Sigmoid colon (tissue), 4 donors: ENCODE measurements at regions not wholly inside any gene's neighbourhood (a gene's known extent, or its start where the extent isn't known, plus 50 kb on each side); places are given as distances from the start of the nearest gene placed in this dataset.

Experiments
- CTCF ChIP-seq, 4 experiments: fragments of 450-650 bp in 3 of 4; fragments of 200-600 bp in 1 of 4; IDR thresholded peaks; one replicate each; pipeline ENCODE4 v1.5.1; 2016 to 2019; ENCODE audit warnings: antibody characterized with exemption in 4 of 4, mild to moderate bottlenecking in 3 of 4, moderate library complexity in 2 of 4
- EP300 ChIP-seq, 4 donors: sonication (generic); formaldehyde crosslinking; IDR thresholded peaks; one replicate each; pipeline ENCODE4 v1.6.1; 2017; ENCODE audit warnings: antibody characterized with exemption in 4 of 4
- POLR2A ChIP-seq, 2 donors: fragments of 450-650 bp; IDR thresholded peaks; one replicate each; pipeline ENCODE4 v1.6.1; 2016; ENCODE audit warnings: antibody characterized with exemption in 2 of 2, mild to moderate bottlenecking in 2 of 2, moderate library complexity in 2 of 2

GRCh38 chr2:21811541-21811940 lies 687.8 kb downstream of the TDRD15 start:
- no peak for TF ChIP-seq CTCF (IDR thresholded peaks at IDR 0.05)
- TF ChIP-seq POLR2A (IDR thresholded peaks at IDR 0.05), result no peak
- TF ChIP-seq EP300 (IDR thresholded peaks at IDR 0.05), result no peak
